Mucosa of stomach (tissue), 1 donor: ENCODE measurements at regions not wholly inside any gene's neighbourhood (a gene's known extent, or its start where the extent isn't known, plus 50 kb on each side); places are given as distances from the start of the nearest gene placed in this dataset.
"Not testable (repeated sequence)": the region's sequence is repeated elsewhere in the genome, so short reads cannot be mapped to it uniquely, and the experiment has no call there.

Experiments
- H3K27me3 ChIP-seq: one replicate; pipeline ENCODE4 v1.7.0; 2013; ENCODE audit warnings: mild to moderate bottlenecking, low read length; ENCODE audit not compliant: control insufficient read depth, insufficient read depth
- H3K36me3 ChIP-seq: one replicate; pipeline ENCODE4 v1.7.0; 2013; ENCODE audit warnings: low read length; ENCODE audit not compliant: control insufficient read depth, insufficient read depth
- H3K4me1 ChIP-seq: one replicate; pipeline ENCODE4 v1.7.0; 2013; ENCODE audit warnings: mild to moderate bottlenecking, low read length; ENCODE audit not compliant: control insufficient read depth, insufficient read depth
- H3K4me3 ChIP-seq: one replicate; pipeline ENCODE4 v1.7.0; 2013; ENCODE audit warnings: low read length
- H3K9ac ChIP-seq: one replicate; pipeline ENCODE4 v1.7.0; 2013; ENCODE audit warnings: mild to moderate bottlenecking, low read length, moderate library complexity
- H3K9me3 ChIP-seq: one replicate; pipeline ENCODE4 v1.7.0; 2013; ENCODE audit warnings: mild to moderate bottlenecking, low read length, moderate library complexity; ENCODE audit not compliant: control insufficient read depth
- donor health status: Pancreatic carcinoma.

- H3K4me3 ChIP-seq, result no peak overlapping the region
- H3K27me3 ChIP-seq, result peaks cover 5% of the 10 kb centered on the region
- no peaks in the 10 kb centered on the region for H3K36me3 ChIP-seq
- no peak overlapping the region for H3K9ac ChIP-seq
- peaks cover 10% of the 10 kb centered on the region for H3K4me1 ChIP-seq
- H3K9me3 ChIP-seq, result no peaks in the 10 kb centered on the region
Observed at GRCh38 chr3:139108253-139108969, 63.7 kb upstream of the PRR23C start.

GRCh38 chr3:139109271-139109670, 64.6 kb upstream of the PRR23C start:
- Histone ChIP-seq H3K9me3 (no peaks in the 10 kb centered on the region), H3K4me1 (peaks cover 10% of the 10 kb centered on the region), H3K27me3 (peaks cover 5% of the 10 kb centered on the region), H3K9ac (no peak overlapping the region), H3K36me3 (no peaks in the 10 kb centered on the region), H3K4me3 (no peak overlapping the region)

- peaks cover 5% of the 10 kb centered on the region for H3K27me3 ChIP-seq
- H3K4me3 ChIP-seq, result no peak overlapping the region
- H3K9ac ChIP-seq, result no peak overlapping the region
- H3K9me3 ChIP-seq, result no peaks in the 10 kb centered on the region
- H3K4me1 ChIP-seq, result peaks cover 10% of the 10 kb centered on the region
- H3K36me3 ChIP-seq, result no peaks in the 10 kb centered on the region
Observed at GRCh38 chr3:139110072-139110830, 65.6 kb upstream of the PRR23C start.

- not testable (repeated sequence) for H3K4me3 ChIP-seq, H3K9ac ChIP-seq, H3K27me3 ChIP-seq, H3K4me1 ChIP-seq, H3K9me3 ChIP-seq, H3K36me3 ChIP-seq
Observed at GRCh38 chr3:139110929-139111328, 66.2 kb upstream of the PRR23C start.

GRCh38 chr3:139111392-139112229, 66.9 kb upstream of the PRR23C start:
- Histone ChIP-seq H3K27me3 (peaks cover 5% of the 10 kb centered on the region), H3K4me1 (peaks cover 5% of the 10 kb centered on the region), H3K4me3 (no peak overlapping the region), H3K36me3 (no peaks in the 10 kb centered on the region), H3K9ac (no peak overlapping the region), H3K9me3 (no peaks in the 10 kb centered on the region)

- H3K36me3 ChIP-seq, result no peaks in the 10 kb centered on the region
- H3K9ac ChIP-seq, result no peak overlapping the region
- no peaks in the 10 kb centered on the region for H3K9me3 ChIP-seq
- peaks cover 5% of the 10 kb centered on the region for H3K27me3 ChIP-seq
- H3K4me3 ChIP-seq, result no peak overlapping the region
- no peaks in the 10 kb centered on the region for H3K4me1 ChIP-seq
Observed at GRCh38 chr3:139112230-139112558, 67.5 kb upstream of the PRR23C start.

- Histone ChIP-seq H3K4me1 (no peaks in the 10 kb centered on the region), H3K4me3 (no peak overlapping the region), H3K36me3 (no peaks in the 10 kb centered on the region), H3K27me3 (peaks cover 5% of the 10 kb centered on the region), H3K9ac (no peak overlapping the region), H3K9me3 (no peaks in the 10 kb centered on the region)
Observed at GRCh38 chr3:139113231-139113992, 68.7 kb upstream of the PRR23C start.

GRCh38 chr3:139113993-139114375, 69.3 kb upstream of the PRR23C start:
- no peaks in the 10 kb centered on the region for H3K36me3 ChIP-seq
- H3K27me3 ChIP-seq, result peaks cover 5% of the 10 kb centered on the region
- no peak overlapping the region for H3K4me3 ChIP-seq
- H3K9ac ChIP-seq, result no peak overlapping the region
- H3K4me1 ChIP-seq, result no peaks in the 10 kb centered on the region
- H3K9me3 ChIP-seq, result no peaks in the 10 kb centered on the region

- not testable (repeated sequence) for H3K27me3 ChIP-seq, H3K9me3 ChIP-seq, H3K4me3 ChIP-seq, H3K4me1 ChIP-seq, H3K9ac ChIP-seq, H3K36me3 ChIP-seq
Observed at GRCh38 chr3:139116631-139117030, 71.9 kb upstream of the PRR23C start.

- no peak overlapping the region for H3K9ac ChIP-seq
- no peak overlapping the region for H3K4me3 ChIP-seq
- no peaks in the 10 kb centered on the region for H3K36me3 ChIP-seq
- peaks cover 7% of the 10 kb centered on the region for H3K4me1 ChIP-seq
- no peaks in the 10 kb centered on the region for H3K9me3 ChIP-seq
- no peaks in the 10 kb centered on the region for H3K27me3 ChIP-seq
Observed at GRCh38 chr3:139117136-139117675, 72.5 kb upstream of the PRR23C start.

- Histone ChIP-seq H3K9me3 (no peaks in the 10 kb centered on the region), H3K9ac (no peak overlapping the region), H3K27me3 (no peaks in the 10 kb centered on the region), H3K4me3 (no peak overlapping the region), H3K4me1 (peaks cover 7% of the 10 kb centered on the region), H3K36me3 (no peaks in the 10 kb centered on the region)
Observed at GRCh38 chr3:139117883-139118760, 73.4 kb upstream of the PRR23C start.
